Stimulated activated CD4-positive, alpha-beta T cell treated with anti-CD3 and anti-CD28 coated beads, Interleukin-15, amount 100 ng/mL, for 48 hours (primary cell): ENCODE measurements at regions not wholly inside any gene's neighbourhood (a gene's known extent, or its start where the extent isn't known, plus 50 kb on each side); places are given as distances from the start of the nearest gene placed in this dataset.

Source experiments
- DNase-seq, 2 donors: peaks; one replicate each; pipeline ENCODE4 v3.0.0-alpha.2; 2020; ENCODE audit warnings: low read depth in 2 of 2

DNA sequence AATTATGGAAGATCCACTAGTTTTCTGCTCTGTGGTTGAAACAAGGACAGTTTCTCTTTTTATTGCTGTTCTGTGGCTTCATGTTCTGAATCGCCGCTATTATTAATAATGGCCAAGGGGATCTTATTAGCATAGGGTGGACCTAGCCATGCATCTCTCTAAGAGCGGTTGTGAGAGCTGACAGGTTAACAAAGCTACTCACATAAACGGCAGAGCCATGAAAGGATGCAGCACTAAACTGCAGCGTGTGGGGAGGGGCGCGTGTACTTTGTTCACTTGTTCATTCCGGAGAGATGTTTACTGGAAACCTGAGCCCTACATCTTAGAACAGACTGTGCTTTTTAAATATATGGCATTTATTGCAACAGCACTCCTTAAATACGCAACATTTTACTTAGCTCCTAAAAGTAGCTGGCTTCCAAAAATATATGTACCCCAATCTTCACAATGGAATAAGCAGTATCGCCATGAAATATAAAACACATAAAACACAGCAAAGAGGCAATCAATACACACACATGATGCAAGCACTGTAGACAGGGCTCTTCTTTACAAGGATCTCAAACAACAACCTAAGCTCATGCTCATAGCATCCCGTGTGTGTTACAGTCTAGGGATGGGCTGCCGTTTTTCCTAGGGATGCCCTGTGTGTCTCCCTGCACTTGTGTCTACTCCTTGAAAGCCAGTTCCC is 424.6 kb downstream of the MED10 start:
- no peak for DNase-seq

DNA sequence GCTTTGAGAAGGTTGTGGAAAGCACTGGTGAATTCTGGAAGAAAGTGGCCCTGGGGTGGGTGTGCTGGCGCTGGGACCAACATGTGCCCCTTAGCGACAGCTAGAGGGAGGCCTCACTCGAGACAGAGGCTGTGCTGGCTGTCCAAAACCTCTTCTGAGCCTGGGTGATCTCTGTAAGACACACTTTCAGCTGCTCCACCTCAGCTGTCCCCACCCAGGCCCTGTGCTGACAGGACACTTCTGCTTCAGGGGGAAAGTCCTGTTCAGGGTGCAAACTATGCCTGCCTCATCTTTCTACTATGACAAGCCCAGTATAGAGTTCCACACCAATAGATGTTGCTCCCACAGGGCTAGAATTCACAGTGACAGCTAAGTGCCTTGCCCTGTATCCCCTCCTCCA is 426.4 kb downstream of the MED10 start:
- no peak for DNase-seq

DNA sequence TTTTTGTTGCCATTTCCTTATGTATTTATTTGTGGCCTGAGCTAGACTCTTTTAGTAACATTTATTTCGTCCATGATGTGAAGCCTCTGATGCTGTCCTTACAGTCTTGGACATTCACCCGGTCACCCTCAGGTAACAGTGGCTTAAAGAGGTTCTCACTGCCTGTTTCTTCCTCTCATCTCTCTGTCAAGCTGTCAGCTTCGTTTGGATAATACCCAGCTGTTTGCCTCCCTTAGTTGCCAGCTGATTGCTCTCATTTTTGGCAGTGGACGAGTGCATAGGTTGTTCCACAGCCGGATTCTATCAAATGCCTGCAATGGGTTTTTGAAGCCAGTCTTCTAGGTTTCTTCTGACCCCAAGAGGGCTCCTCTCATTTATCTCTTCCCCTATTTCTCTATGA is 427.7 kb downstream of the MED10 start:
- DNase-seq: no peak

DNA sequence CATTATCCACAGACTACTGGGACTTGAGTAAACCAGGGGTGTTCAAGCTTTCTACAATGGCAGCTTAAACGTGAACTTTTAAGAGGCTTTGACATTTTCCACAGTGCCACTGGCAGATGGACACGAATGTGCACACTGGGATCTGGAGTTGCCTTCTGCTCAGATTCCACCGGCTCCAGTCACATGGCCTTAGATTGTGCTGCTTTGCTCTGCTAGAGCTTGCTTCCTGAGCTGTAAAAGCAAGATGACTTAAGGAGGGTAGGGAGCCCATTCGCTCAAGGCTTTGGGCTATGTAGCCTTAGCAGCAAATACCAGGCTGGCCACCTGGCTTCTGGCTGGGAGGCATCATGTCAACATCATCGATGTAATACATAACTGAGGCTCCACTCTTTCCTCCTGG is 436.9 kb downstream of the MED10 start:
- DNase-seq: no peak

DNA sequence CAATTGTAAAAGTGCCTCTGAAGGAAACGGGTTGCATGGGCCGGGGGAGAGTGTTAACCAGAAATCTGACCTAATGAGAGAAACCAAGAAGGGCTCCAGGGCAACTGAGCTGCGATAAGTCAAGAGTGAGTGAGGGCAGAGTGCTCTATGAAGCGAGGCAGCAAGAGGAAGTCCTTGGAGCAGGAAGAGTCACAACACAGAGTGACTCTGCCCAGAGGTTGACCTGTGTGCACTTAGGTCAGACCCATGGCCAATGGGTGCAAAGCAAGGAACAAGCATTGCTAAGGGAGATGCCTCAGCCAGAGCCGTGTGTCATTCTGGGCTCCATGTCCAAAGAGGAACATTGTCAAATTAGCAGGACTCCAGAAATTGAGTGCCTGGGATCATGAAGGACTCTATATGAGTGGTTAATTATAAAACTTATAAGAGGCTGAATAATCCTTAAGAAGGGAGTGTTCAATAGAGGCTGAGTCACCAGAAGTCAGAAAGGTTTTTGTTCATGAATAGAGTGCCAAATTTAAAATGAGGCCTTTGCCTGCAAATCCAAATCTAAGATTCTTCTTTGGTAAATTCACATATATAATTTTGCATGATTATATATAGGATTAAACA is 438.5 kb downstream of the MED10 start:
- DNase-seq: no peak

DNA sequence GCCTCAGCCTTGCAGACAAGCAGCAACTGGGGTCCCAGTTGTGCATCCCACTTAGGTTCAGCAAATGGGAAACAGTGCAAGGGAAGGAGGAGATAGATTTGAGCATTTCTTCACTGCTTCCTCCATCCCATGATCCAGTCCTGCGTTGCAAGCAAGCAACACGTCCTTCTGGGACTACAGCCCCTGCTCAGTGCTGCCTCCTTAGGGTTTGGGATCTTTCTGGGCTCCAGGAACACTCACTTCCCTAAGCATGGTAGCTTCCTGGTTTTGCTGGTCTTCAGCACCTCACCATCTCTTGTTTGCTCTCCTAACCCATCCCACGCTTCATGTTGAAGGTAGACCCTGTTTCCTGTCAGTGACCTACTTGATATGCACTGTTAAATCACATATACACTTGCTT is 444.7 kb downstream of the MED10 start:
- DNase-seq: no peak

DNA sequence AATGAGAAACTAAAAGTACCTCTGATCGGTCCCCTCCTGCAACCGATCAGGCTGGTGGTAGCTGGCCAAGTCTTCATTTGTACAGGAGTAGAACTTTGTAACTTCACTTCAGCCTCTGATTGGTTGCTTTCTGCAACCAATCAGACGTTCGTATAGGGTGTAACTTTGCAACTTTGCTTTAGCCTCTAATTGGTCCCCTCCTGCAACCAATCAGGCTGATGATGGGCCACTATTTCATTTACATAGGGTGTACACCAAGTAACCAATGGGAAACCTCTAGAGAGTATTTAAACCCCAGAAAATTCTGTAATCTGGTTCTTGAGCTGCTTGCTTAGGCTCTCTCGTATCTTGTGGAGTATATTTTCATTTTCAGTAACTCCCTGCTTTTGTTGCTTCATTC is 445.5 kb downstream of the MED10 start:
- no peak for DNase-seq

DNA sequence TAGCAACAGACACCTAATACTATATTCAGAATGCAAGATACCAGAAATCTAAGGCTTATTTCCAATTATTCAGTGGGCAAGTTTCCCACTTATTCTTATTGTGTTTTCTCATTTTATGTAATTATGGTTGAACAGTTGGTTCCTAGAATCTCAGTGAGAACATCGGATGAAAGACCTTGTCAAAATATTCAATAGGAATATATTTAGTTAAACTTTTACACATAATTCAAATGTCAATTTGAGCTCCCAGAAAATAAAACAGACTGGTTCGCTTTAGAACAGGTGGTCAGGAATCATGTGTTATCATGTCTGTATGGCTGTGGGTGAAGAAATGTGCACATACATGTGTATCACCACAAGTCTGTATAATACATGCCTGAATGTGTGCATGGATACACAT is 447.8 kb downstream of the MED10 start:
- DNase-seq: no peak

DNA sequence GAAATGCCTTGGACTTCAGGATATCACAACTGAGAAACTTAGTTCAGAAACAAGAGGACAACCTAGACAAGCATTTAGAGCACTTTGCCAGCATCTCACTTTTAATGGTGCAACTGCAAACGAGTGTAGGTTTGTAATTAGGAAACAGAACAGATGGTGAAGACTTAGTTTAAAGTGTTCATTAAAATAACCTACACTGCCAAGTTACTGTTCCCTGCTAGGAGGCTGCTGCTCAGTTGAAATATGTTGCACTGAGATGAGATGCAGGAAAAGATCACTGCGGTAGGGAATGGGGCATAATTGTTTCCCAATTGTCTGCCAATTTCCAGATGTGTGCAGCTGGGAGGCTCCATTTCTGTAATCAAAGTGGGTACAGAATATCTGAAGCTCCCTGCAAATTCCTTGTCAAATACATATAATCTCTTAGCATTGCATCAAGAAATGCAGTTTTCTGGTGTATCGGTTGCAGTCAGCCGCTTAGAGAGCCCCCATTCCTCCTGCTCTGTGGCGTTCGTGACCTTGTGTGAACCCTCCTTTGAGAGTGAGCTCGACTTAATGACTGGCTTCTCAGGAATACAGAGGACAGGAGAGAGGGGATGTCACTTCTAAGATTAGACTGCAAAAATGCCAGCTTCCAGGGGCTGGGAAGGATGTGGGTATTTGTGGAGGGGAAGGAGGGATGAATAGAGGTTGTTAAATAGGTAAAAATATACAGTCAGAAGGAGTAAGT is 448.9 kb downstream of the MED10 start:
- no peak for DNase-seq

DNA sequence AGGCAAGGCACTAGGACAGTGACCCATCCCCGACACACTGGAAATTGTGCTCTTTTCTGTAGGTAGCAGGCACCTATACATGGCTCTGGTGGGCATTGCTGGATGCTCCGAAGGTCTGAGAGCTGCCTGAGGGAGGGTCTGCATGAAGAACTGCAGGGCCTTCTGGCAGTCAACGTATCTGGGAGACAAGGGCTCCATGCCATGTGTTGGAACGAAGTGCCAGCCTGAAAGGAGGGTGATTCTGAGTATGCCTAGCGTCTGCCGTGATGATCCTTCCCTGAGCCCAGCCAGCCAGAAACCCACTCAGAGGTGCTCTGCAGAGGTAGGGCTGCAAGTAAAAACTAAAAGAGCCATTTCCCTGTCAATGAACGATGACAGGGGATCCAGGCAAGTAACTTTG is 453.2 kb downstream of the MED10 start:
- no peak for DNase-seq

DNA sequence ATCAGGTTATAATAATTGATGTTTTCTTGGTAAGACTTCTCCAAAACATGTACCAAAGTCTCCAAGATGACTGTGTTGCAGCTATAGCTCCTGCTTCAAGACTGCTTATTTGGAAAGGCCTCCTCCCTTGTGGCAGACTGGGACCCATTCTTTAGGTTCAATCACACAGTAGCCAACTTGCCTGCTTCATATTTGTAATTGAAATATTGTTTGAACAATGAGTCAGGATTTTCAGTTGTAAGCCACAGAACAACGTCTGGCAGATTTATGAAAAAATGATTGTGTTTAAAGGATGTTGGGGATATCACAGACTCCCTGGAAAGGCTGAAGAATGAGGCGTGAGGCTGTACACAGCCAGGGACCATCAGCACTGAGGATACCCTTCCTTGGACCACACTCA is 458.9 kb downstream of the MED10 start:
- no peak for DNase-seq

DNA sequence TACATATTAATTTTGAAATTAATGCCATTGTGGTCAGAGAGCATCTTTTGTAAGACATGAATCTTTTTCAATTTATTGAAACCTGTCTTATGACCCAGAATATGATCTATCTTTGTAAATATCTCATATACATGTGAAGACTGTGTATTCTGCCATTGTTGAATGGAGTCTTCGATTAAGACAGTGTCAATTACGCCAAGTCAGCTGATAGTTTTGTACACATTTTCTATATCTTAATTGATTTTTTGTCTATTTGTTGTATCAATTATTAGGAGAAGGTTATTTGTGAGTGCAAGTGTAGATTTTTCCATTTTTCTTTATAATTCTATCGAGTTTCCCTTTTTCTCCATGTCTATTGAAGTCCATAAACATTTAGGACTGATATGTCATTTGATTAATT is 471.6 kb downstream of the MED10 start:
- DNase-seq: no peak

DNA sequence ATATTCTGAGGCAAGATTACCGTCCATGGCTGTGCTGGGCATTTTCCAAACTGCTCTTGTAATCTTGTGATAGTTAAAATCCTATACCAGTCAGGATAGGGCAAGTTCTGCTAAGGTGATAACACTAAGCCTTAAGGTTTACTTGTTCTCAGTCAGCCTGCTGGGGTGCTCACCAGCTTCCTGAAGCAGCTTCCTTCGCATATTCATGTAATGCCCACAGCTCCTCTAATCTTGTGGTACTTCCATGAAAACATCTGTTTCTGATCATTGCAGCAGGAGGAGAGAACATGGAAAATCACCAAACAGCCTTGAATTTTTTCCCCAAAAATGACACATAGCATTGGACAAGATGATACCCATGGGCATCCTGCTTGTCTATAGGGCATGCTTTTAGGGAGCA is 473.2 kb downstream of the MED10 start:
- DNase-seq: no peak

DNA sequence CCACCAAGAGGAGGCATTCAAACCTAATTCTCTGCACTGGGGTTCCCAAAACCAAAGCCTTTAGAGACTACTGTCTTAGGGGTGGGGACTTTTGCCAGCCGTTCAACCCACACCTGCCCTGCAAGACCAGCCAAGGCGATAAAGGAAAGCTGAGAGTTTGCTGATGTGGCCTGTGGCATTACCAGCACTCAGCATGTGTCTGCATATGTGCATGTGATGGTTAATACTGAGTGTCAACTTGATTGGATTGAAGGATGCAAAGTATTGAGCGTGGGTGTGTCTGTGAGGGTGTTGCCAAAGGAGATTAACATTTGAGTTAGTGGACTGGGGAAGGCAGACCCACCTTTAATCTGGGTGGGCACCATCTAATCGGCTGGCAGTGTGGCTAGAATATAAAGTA is 474.2 kb downstream of the MED10 start:
- DNase-seq: no peak

DNA sequence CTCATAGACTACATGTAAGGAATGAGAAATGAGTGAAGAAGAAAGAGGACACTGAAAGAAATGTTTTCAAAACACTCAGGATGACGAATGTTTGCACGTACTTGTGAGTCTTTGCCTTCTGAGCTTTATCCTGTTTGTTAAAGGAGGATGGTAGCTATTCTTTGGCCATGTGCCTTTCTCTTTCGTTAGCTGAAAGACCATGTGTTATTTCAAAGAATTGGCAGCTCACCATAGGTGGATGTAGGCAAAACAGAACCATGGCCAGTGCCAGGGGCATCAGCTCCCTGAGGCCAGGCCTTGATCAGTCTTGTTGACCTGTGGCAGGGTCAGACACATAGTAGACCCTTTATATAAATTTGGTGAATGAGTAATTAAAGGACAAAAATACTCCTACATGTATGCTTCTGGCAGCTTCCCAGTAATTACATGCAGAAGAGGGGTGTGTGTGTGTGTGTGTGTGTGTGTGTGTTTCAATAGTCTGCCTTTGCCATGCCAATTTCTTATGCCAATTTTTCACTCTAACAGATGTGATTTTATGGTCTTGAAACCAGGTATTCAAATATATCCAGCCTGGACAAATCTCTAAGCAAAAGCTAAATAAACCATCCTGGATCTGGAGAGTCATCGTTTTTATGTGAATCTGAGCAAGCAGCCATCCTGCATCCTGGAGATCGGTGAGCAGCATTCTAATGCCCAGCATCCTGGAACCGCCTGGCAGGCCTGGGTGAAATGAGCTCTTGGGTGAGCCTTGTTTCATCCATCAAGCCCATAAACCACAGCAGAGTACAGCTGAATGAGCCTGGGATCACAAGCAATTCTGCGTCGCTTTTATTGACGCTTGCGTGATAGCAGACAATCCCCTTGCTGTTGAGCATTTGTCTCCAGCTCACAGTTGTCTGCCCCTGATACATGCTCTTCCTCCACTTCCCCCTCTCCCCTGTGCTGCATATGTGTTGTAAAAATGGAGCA is 475.4 kb downstream of the MED10 start:
- DNase-seq: no peak

DNA sequence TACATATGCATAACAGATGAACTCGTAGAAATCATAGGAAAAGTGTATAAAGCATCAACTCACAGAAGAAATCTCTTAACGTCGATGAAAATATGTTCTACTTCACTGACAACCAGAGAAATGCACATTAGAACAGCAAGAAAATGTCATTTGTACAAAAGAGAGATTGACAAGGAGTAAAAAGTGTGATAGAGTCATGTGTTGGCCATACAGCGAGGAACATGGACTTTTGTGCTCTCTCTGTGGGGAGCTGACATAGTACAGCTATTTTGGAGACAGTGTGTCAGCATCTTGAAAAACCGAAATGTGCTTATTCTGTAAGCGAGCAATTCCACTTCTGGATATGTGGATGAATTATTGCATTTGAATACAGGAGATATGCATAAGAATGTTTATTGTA is 477.9 kb downstream of the ICE1 start:
- no peak for DNase-seq

DNA sequence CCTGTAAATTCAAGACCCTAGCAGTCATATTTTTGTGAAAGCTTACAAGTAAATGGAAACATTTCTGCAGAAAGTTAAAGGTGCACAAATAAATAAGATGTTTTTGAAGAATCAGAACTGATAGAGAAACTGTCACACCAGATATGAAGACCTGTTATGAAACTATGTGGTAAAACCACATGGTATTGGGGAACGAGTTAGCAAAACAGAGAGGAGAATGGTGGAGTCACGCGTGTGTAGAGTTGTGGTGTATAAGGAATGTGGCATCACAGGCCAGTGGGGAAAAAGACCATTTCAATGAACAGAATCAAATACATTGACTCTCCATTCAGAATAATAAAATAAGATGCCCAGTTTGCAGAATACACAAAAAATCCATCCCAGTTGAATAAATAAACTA is 477.2 kb downstream of the ICE1 start:
- no peak for DNase-seq

DNA sequence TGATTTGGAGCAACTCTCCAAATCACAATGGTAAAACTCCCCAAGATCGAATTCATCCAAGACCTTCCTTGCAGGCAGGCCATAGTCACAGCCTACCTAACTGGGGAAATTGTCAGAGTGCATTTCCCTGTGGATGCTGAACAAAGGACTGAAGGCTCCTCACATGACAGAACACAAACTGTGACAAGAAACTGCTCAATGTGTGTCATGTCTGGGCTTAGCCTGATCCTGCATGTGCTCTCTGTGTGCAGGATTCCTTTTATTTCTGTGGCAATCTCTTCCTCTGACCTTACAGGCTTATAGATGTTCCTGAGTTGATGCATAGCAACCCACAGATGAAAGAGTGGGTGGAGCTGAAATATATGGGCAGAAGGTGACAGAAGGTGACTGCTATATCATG is 465.8 kb downstream of the ICE1 start:
- DNase-seq: no peak

DNA sequence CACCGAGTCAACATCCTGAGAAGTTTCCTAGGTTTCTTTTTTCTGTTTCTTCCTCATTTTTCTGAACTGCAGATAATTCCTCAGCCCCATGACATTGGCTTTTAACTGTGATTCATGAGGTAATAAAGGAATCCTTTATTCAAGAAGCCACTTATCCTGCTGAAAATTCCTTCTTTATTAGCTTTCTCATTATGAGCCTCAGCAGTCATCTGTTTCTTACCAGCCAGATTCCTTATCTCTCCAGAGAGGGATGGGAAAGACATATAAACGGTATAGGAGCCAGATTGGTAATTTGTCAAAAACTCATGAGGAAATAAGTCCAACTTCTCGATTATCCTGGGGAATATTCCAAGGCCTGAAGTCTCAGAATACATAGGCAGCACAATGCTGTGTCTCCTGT is 465.4 kb downstream of the ICE1 start:
- no peak for DNase-seq

DNA sequence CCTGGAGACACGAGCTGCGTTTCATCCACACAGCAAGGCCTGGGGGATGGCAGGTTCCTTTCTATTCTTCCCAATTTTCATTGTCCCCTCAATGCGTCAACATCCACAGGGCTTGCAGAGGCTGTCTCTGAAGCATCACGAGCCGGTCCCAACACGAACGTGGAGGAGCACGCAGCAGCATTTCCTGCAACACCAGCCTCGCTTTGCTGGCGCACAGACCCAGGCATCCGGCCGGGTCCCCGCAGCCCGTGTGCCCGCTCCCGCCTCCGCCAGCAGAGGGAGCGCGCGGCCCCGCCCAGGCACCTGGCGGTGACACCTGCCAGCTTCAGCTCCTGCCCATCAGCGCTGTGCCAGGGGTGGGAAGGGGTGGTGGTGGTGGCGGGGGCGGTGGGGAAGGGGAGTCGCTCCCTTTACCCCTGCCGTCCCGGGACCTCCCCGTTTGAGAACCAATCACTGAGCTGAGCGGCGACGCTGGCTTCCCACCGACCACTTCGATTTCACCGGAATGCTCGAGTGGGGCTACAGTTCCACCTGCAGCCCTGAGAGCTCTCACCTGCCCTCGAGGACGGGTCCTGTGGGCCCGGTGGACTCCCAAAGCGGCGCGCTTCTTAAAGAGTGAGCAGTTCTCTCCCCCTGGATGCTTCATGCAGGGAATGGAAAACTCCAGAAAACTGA is 464.5 kb downstream of the ICE1 start:
- peak; percentile 6 to 20 for DNase-seq

DNA sequence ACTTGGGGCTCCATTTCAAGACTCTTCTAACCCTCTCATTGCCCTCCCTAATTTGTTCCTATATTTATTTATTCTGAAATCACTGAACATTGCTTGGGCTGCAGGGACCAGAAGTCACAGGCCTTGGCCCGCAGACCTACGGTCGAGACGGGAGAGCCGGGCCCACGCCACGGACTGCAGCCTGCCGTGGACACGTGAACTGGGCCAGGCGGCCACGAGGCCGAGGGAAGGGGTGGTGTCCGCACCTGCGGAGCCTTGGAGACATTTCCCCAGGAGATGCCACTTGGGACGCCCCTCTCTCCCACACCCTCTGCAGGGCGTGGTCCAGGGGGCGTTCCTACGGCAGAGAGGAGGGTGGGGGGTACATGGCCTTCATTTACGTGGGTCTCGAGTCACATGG is 463.9 kb downstream of the ICE1 start:
- no peak for DNase-seq

DNA sequence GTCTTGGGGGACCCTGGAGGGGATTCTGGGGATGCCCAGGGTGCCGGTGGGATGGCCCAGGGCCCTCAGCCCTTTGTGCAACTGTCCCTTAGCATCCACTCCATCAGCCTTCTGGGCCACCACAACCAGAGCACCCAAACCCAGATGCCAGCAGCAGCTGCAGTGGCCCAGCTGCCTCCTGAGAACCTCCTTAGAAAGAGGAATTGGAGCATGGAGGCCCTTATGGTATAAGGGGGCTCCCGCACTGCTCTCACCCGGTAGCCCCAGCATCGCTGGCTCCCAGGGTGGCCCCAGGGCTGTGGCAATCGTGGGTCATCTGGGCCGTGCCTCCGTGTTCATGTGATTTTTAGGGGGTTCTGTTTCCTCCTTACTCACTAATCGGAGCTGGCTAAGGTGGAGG is 463.3 kb downstream of the ICE1 start:
- DNase-seq: no peak
